ENCODE measurements at regions not wholly inside any gene's neighbourhood (a gene's known extent, or its start where the extent isn't known, plus 50 kb on each side); places are given as distances from the start of the nearest gene placed in this dataset.
"Not testable (repeated sequence)": the region's sequence is repeated elsewhere in the genome, so short reads cannot be mapped to it uniquely, and the experiment has no call there.

- DNase-seq (ENCODE audit: low read depth): no peak
These were observed 159.8 kb upstream of the TMEM260 start for GRCh38 chr14:56419750-56420149.

GRCh38 chr14:56422221-56422620, 157.4 kb upstream of the TMEM260 start:
- no peak for DNase-seq (ENCODE audit: low read depth)

GRCh38 chr14:56422703-56423213, 156.8 kb upstream of the TMEM260 start:
- peak; percentile 67 for DNase-seq (ENCODE audit: low read depth)

DNA sequence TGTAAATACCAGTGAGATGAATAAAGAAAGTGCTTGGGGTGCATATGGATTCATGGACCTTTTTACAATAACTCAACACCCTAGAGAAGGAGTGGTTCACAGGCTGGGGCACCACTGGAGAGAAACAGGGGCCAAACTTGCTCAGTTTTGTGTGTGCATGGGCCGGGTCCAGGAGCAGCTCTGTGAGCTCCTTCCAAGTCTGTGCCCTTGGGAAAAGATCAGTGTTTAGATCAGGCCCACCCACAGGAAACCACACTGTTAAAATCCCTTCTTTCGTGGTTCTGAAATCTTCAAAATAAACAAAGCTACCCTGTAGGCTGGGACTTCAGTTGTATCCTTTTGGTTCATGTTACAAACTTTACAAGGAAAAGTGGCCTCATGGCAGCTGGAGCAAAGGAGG, 156.1 kb upstream of the TMEM260 start:
- DNase-seq (ENCODE audit: low read depth): peak; percentile 17

GRCh38 chr14:56431013-56431412, 148.6 kb upstream of the TMEM260 start:
- no peak for DNase-seq (ENCODE audit: low read depth)

GRCh38 chr14:56449670-56450213, 129.9 kb upstream of the TMEM260 start:
- DNase-seq (ENCODE audit: low read depth): no peak

DNA sequence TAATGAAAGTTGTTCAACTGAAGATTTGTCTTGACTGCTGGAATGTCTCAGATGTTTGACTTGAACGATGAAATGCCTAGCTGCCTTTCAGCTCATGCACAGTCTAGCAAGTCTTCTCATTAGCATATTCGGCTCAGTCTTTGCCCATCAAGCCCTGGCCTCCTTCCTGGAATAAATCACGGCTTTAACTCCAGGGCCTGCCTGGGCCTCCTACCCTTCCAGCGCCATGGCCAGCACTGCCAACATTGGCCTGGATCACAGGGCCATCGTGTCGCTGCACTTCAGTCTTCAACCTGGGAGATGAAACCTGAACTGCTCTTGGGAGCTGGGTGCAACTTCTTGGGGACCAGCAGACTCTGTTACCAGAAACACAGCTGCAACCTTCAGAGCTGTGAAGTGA, 126.7 kb upstream of the TMEM260 start:
- no peak for DNase-seq (ENCODE audit: low read depth)

- not testable (repeated sequence) for DNase-seq (ENCODE audit: low read depth)
These were observed 124.9 kb upstream of the TMEM260 start for GRCh38 chr14:56454680-56455079.

DNA sequence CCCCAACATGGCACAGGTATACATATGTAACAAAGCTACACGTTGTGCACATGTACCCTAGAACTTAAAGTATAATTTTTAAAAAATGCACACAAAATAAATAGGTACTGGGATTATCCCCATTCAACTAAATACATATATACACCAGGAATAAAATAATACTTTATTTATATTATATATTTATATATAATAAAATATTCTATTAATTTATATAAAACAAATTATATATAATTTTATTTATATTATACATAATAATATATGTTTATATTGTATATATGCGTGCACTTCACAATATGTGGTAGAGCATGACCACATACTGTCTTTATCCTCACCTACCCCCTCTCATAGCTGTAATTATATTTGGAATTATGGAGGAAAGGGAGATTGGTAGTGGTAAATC, 119.1 kb upstream of the TMEM260 start:
- no peak for DNase-seq (ENCODE audit: low read depth)

DNA sequence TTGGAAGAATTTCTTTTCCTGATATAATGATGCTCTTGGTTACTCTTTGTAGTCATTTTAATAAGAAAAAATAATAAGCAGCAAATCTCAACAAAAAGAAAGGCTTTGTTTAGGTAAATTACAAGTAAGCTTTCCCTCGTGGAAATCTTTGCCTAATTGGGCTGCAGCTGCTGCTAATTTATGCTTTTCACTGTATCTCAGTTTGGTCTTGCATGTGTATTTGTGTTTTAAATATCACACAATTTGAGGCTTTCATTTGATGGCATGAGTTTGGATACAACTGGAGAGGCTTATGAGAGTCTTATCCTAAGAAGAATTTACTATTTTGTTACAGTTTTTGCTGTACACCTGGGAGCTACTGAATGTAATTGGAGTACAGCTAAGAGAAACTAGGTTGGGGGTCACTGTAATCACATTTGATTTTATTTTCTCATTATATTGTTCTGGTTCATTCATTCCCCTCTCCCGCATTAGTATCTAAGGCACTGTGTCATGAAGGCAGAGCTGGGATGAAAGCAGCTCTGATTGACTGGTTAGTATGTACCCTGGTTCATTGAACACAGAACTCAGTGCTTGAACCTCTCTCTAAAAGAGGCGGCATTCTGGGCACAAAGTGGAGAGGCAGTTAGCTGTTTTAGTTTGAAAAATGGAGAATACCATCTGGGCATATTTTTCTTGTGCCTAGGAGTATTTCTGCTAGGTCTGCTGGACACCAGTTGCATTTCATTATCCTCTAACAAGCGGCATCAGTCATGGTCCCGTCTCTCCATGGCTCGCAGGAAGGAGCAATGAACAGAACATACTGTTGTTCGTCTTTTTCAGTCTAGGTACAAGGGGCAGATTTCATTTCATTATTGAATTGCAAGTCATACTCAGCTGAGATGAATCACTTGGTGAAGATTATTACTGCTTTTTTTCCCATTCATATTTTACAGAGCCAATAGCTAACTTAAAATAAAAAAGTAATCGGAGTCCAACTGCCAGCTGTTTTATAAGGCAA, 118.0 kb upstream of the TMEM260 start:
- peak; percentile 11 for DNase-seq (ENCODE audit: low read depth)

GRCh38 chr14:56463271-56463890, 116.2 kb upstream of the TMEM260 start:
- no peak for DNase-seq (ENCODE audit: low read depth)

DNA sequence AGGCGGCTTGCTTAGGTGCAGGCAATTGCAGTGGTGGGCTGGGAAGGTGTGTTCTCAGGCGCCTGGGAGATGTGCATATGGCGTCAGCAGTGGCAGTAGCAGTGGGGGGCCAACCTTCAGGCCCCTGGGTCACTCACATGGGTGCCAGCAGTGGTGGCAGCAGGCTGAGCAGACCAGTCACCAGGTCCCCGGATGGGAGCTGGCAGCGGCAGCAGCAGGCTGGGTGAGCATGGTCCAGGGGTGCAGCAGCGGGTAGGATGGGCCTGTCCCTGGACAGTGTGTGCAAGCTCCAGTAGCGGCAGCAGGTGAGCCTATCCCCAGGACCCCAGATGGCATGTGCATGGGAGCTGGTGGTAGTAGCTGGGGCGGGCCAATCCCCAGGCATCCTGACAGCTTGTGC, 108.5 kb upstream of the TMEM260 start:
- DNase-seq (ENCODE audit: low read depth): no peak

DNA sequence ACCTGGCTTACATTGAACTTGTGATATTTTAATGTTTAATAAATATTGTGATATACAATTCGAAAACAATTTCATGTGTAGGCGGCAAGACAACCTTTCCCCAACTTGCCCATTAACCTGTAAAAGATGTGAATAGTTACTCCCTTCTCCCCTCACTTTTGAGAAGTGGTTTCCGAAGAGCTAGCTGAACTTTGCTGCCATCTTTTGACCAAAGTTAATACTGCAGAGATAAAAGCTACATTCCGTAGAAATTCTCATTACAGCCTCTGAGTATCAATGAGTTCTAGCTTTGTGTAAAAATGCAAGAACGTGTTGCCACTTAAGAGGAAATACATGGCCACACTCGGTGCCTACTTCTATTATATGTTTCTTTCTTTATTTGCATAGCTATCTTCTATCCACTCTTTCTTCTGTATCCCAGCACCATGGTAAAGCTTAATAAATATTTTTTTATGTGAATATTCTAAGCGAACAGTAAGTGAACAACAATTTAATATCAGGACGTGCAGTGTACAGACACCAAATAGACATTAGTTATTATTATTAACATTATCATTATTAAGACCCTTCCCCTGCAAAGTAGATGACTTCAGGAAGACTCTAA, 105.1 kb upstream of the TMEM260 start:
- DNase-seq (ENCODE audit: low read depth): peak; percentile 39

- no peak for DNase-seq (ENCODE audit: low read depth)
These were observed 97.2 kb upstream of the TMEM260 start for GRCh38 chr14:56482310-56482911.

GRCh38 chr14:56487090-56487667, 92.4 kb upstream of the TMEM260 start:
- DNase-seq (ENCODE audit: low read depth): peak; percentile 13

DNA sequence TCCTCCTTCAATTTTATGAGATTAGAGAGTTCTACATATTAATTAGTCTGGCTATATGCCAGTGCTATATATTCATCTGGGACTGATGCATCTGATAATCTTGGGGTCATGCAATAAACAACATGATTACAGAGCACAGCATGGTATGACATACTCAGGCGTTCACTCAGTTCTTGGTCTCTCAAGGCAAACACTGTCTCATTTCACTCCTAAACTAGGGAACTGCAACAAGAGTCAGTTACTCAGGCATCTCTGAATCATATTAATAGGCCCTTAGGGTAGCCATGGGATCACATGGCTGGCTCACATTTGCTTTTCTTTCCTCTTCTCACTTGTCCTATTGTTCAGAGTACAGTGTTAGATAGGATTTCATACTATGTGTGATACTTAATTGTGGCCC, 91.8 kb upstream of the TMEM260 start:
- DNase-seq (ENCODE audit: low read depth): peak; percentile 45

DNA sequence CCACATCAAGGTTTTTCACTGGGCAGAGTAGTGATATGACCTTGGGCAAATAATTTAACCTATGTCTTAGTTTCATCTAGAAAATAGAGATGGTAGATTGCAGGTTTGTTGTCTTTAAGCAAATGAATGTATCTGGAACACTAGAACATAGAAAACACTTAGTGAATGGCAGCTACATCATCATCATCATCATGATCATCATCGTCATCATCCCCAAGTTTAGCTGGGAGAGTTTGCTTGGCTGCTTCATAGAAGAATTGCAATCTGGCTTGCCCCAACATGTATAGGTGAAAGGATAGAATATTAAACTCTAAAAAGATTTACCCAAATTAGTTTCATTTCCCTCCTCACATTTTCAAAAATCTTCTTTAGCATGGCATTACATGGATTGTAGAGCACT, 91.3 kb upstream of the TMEM260 start:
- no peak for DNase-seq (ENCODE audit: low read depth)

- DNase-seq (ENCODE audit: low read depth): peak; percentile 37
These were observed 89.2 kb upstream of the TMEM260 start for GRCh38 chr14:56490379-56490778.

DNA sequence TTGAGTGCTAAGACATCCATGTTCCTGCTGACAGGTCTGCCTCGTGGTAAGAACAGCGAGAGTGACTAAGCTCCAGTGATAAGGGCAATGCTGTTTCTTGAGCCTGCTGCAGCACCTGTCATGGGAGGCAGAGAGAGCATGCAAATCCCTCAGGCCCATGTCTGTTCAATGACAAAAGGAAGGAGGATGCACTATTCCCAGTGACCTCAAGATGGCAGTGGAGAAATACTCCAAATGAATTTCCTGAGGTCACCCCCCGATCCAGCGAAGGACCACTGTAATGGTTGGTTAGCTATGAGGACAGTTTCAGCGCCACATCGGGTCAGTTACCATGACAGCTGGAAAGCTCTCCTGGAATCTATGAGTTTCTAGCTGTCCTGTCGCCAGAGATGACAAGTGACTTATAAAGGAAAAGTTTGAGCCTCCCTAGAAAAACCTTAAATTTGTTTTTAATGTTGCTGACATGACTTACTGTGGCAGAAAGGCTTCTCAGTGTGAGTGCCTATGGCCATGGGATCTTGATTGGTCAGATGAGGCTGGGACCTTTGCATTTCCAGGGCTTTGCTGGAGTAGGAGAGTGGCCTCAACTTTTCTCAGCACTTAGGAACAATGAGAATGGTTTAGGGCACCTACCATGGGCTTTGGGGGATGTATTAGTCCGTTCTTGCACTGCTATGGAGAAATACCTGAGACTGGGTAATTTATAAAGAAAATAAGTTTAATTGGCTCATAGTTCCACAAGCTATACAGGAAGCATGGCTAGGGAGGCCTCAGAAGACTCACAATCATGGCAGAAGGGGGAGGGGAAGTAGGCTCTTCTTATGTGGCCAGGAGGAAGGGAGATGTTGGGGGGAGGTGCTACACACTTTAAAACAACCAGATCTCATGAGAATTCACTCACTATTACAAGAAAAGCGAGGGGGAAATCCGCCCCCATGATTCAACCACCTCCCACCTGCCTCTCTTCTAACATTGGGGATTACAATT, 88.0 kb upstream of the TMEM260 start:
- peak; percentile 72 for DNase-seq (ENCODE audit: low read depth)

DNA sequence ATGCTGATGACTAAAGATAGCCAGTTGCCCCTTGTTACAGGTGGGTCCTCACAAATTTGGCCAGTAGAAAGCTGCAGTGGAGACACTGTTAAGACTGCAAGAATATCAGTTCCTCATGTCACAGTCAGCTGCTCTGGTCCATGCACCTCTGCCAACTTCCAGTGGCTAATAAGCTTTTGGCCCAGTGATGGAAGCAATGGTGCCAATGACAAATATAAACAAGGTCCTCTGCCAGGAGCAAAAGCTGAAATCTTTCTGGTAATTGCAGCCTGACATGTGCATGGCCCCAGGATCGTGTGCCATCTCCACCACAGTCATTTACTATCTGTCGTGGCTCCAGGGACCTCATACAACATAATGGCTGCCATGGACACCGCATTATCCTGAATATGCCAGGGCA, 85.4 kb upstream of the TMEM260 start:
- no peak for DNase-seq (ENCODE audit: low read depth)

Measured in LHCN-M2 (cell line).